Stomach (tissue), 4 donors: ENCODE measurements at regions not wholly inside any gene's neighbourhood (a gene's known extent, or its start where the extent isn't known, plus 50 kb on each side); places are given as distances from the start of the nearest gene placed in this dataset.

ENCODE experiments used
- EP300 ChIP-seq: sonication (generic); formaldehyde crosslinking; IDR thresholded peaks from one replicate; pipeline ENCODE4 v1.6.1; 2017; ENCODE audit warnings: antibody characterized with exemption
- POLR2A ChIP-seq, 4 donors: fragments of 450-650 bp; IDR thresholded peaks; one replicate each; pipeline ENCODE4 v1.6.1; 2016; ENCODE audit warnings: antibody characterized with exemption in 4 of 4, control low read depth in 2 of 4, mild to moderate bottlenecking in 1 of 4, moderate library complexity in 1 of 4
- POLR2AphosphoS5 ChIP-seq, 3 donors: sonication (generic); formaldehyde crosslinking; IDR thresholded peaks; one replicate each; pipeline ENCODE4 v1.6.1; 2016; ENCODE audit warnings: antibody characterized with exemption in 3 of 3
- TF ChIP-seq, protein P1 (sequence below), 7 experiments: fragments of 450-650 bp in 4 of 7; fragments of 200-600 bp in 3 of 7; sonication (generic) in 3 of 7; IDR thresholded peaks; one replicate each; pipeline ENCODE4 v1.5.1; 2016 to 2019; ENCODE audit warnings: antibody characterized with exemption in 7 of 7, control low read depth in 2 of 7, mild to moderate bottlenecking in 1 of 7

DNA sequence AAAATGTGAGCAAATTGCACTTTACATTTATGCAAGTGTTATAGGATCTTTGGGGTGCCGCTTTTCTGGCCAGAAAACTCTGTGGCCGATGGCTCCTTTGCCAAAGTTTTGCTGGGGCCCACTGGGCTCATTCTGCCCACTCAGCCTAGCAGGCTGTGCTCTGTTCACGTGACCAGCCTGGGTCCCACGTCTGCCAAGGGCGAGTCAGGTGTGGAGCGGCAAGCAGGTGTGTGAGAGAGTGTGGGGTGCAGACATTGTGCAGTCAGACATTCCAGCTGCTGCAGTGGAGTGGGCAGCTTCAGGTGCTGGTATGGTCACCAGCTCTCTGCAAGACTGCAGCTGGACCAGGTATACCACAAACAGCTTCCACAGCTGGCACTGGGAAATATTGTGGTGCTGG is 2305.7 kb downstream of the PCDH9 start:
- TF ChIP-seq, protein P1, sequence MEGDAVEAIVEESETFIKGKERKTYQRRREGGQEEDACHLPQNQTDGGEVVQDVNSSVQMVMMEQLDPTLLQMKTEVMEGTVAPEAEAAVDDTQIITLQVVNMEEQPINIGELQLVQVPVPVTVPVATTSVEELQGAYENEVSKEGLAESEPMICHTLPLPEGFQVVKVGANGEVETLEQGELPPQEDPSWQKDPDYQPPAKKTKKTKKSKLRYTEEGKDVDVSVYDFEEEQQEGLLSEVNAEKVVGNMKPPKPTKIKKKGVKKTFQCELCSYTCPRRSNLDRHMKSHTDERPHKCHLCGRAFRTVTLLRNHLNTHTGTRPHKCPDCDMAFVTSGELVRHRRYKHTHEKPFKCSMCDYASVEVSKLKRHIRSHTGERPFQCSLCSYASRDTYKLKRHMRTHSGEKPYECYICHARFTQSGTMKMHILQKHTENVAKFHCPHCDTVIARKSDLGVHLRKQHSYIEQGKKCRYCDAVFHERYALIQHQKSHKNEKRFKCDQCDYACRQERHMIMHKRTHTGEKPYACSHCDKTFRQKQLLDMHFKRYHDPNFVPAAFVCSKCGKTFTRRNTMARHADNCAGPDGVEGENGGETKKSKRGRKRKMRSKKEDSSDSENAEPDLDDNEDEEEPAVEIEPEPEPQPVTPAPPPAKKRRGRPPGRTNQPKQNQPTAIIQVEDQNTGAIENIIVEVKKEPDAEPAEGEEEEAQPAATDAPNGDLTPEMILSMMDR (IDR thresholded peaks at IDR 0.05): no peak
- TF ChIP-seq POLR2AphosphoS5 (IDR thresholded peaks at IDR 0.05): no peak
- TF ChIP-seq POLR2A (IDR thresholded peaks at IDR 0.05): no peak
- no peak for TF ChIP-seq EP300
